GM12878 (cell line): ENCODE measurements at regions not wholly inside any gene's neighbourhood (a gene's known extent, or its start where the extent isn't known, plus 50 kb on each side); places are given as distances from the start of the nearest gene placed in this dataset.
"Not testable (repeated sequence)": the region's sequence is repeated elsewhere in the genome, so short reads cannot be mapped to it uniquely, and the experiment has no call there.

Source experiments
- ATAC-seq: fragments of 200-7000 bp; cut with Tn5 transposase; 3 replicates; pipeline ENCODE4 v1.9.1; 2020; ENCODE audit warnings: mild to moderate bottlenecking, moderate library complexity
- BruUV-seq: library from RNA; stranded (reverse); fragments of 400-500 nt; replicated peaks from 2 replicates; lab custom pipeline; 2021; lab: Mats Ljungman, UMichigan
- CTCF ChIA-PET: fragments of 300-600 bp; sonication (Branson Sonifier 250); formaldehyde crosslinking; extraction: SDS; loops from one replicate; lab custom pipeline; 2021; ENCODE audit warnings: inconsistent platforms; lab: Yijun Ruan, JAX
- POLR2A ChIA-PET: fragments of 350-600 bp; formaldehyde crosslinking; extraction: SDS; loops from one replicate; lab custom pipeline; 2021; ENCODE audit warnings: inconsistent platforms; lab: Charles Lee
- RAD21 ChIA-PET: fragments of 300-600 bp; sonication (Branson Sonifier 250); formaldehyde crosslinking; loops from one replicate; lab custom pipeline; 2023; ENCODE audit warnings: antibody characterized with exemption; ENCODE audit not compliant: unreplicated experiment; lab: Charles Lee
- SMC1A ChIA-PET: fragments of 300-600 bp; sonication (Branson Sonifier 250); formaldehyde crosslinking; loops from one replicate; lab custom pipeline; 2023; ENCODE audit not compliant: unreplicated experiment, uncharacterized antibody; lab: Charles Lee
- DNase-seq: peaks from one replicate; pipeline ENCODE4 v3.0.0-alpha.2; 2011; ENCODE audit warnings: low read depth, low spot score
- FAIRE-seq: peaks from 3 replicates; lab custom pipeline; 2011; peaks lifted over from hg19 to GRCh38; lab: Jason Lieb, UNC
- H2AFZ ChIP-seq: 2 replicates; pipeline ENCODE4 v1.6.0; 2011; ENCODE audit warnings: low read depth, low read length, control low read depth; ENCODE audit not compliant: control insufficient read depth
- H3K27ac ChIP-seq: 2 replicates; pipeline ENCODE4 v1.5.1; 2011; ENCODE audit warnings: control low read depth; ENCODE audit not compliant: control insufficient read depth, insufficient read depth
- H3K27me3 ChIP-seq, 2 experiments: replicated peaks in 1 of 2; 2 replicates each; pipeline versions ENCODE4 v1.6.0 to v1.6.1; 2011; ENCODE audit warnings: low read length in 1 of 2; ENCODE audit not compliant: control insufficient read depth in 2 of 2, insufficient read depth in 2 of 2
- H3K36me3 ChIP-seq, 2 experiments: 2 replicates each; pipeline ENCODE4 v1.5.1; 2011; ENCODE audit warnings: low read length in 1 of 2; ENCODE audit not compliant: control insufficient read depth in 2 of 2, insufficient read depth in 2 of 2
- H3K4me1 ChIP-seq: 2 replicates; pipeline ENCODE4 v1.6.1; 2011; ENCODE audit warnings: mild to moderate bottlenecking, low read length, moderate library complexity, mixed read lengths; ENCODE audit not compliant: control insufficient read depth, insufficient read depth
- H3K4me2 ChIP-seq: 2 replicates; pipeline ENCODE4 v1.6.0; 2011; ENCODE audit warnings: control low read depth; ENCODE audit not compliant: control insufficient read depth, insufficient read depth
- H3K4me3 ChIP-seq: fragments of 200-600 bp; sonication (generic); 2 replicates; pipeline ENCODE4 v1.5.1; 2016
- H3K79me2 ChIP-seq: 2 replicates; pipeline ENCODE4 v1.6.0; 2011; ENCODE audit warnings: low read length; ENCODE audit not compliant: control insufficient read depth, insufficient read depth
- H3K9ac ChIP-seq: 2 replicates; pipeline ENCODE4 v1.8.0; 2011; ENCODE audit warnings: low read length, control low read depth, mixed read lengths; ENCODE audit not compliant: control insufficient read depth, insufficient read depth
- H3K9me3 ChIP-seq: replicated peaks from 3 replicates; pipeline ENCODE4 v1.5.1; 2011; ENCODE audit warnings: mild to moderate bottlenecking, low read length; ENCODE audit not compliant: control insufficient read depth, insufficient read depth
- H4K20me1 ChIP-seq: 2 replicates; pipeline ENCODE4 v1.6.0; 2011; ENCODE audit not compliant: control insufficient read depth, insufficient read depth
- CBX3 ChIP-seq: fragments of 200-600 bp; sonication (generic); IDR thresholded peaks from 2 replicates; pipeline ENCODE4 v1.6.1; 2016; ENCODE audit warnings: low read depth, borderline replicate concordance
- CHD1 ChIP-seq: IDR thresholded peaks from 2 replicates; pipeline ENCODE4 v1.6.1; 2012; ENCODE audit warnings: low read depth, low read length, improper control_type of control experiment
- NR2C1 ChIP-seq: fragments of 450-650 bp; IDR thresholded peaks from 2 replicates; pipeline ENCODE4 v1.6.1; 2017; ENCODE audit warnings: antibody characterized with exemption, mild to moderate bottlenecking, moderate library complexity
- RCOR1 ChIP-seq: conservative IDR thresholded peaks from 2 replicates; pipeline ENCODE4 v1.6.1; 2012; ENCODE audit warnings: low read depth, low read length, improper control_type of control experiment
- SIX5 ChIP-seq: IDR thresholded peaks from 2 replicates; pipeline ENCODE4 v1.6.1; 2011; ENCODE audit warnings: mild to moderate bottlenecking, low read depth, low read length, moderate library complexity; ENCODE audit not compliant: severe bottlenecking
- SMAD5 ChIP-seq: IDR thresholded peaks from 2 replicates; pipeline ENCODE4 v1.6.1; 2016; ENCODE audit warnings: antibody characterized with exemption, low read depth
- STAT1 ChIP-seq: fragments of 450-650 bp; conservative IDR thresholded peaks from 2 replicates; pipeline ENCODE4 v1.6.1; 2014; ENCODE audit warnings: antibody characterized with exemption, mild to moderate bottlenecking
- WGBS: methylation state at CpG from one replicate; pipeline ENCODE4 v1.1.6; 2016; ENCODE audit warnings: low lambda C conversion rate; ENCODE audit not compliant: insufficient replicate concordance, insufficient coverage; ENCODE audit errors: missing lambda C conversion rate; 5-methylcytosine and 5-hydroxymethylcytosine counted together
- in situ Hi-C: fragments of 300-500 bp; cut with MboI; formaldehyde crosslinking; loops from 9 replicates; pipeline ENCODE4 v1.14.3; 2018; ENCODE audit warnings: mixed read lengths
- intact Hi-C: fragments of 100-400 bp; cut with micrococcal nuclease; formaldehyde crosslinking; loops from one replicate; pipeline ENCODE4 v1.14.2; 2022; ENCODE audit not compliant: unreplicated experiment
- TF ChIP-seq, protein P1 (sequence below): fragments of 450-650 bp; IDR thresholded peaks from 2 replicates; pipeline ENCODE4 v1.6.1; 2017; ENCODE audit warnings: mild to moderate bottlenecking
- TF ChIP-seq, protein P2 (sequence below): fragments of 450-650 bp; formaldehyde crosslinking; IDR thresholded peaks from 2 replicates; pipeline ENCODE4 v1.4.0; 2022; ENCODE audit warnings: mild to moderate bottlenecking, moderate library complexity
- TF ChIP-seq, protein P3 (sequence below): IDR thresholded peaks from 2 replicates; pipeline ENCODE4 v1.6.1; 2012; ENCODE audit warnings: low read depth, low read length, improper control_type of control experiment

DNA sequence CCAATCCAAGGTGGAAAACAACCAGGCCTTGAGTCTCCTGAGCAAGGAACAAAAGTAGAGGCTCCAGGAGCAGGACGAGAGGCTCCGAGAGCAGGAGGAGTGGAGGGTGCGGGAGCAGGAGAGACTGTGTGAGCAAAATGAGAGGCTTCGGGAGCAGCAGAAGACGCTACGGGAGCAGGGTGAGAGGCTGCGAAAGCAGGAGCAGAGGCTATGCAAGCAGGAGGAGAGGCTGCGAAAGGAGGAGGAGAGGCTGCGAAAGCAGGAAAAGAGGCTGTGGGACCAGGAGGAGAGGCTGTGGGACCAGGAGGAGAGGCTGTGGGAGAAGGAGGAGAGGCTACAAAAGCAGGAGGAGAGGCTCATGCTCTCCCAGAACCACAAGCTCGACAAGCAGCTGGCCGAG is 60.3 kb upstream of the UBE2Q2 start:
- no peaks in the 10 kb centered on the region for H3K36me3 ChIP-seq
- in situ Hi-C loops (no loop called here), intact Hi-C loops (no loop called here)
- no peak overlapping the region for H3K9ac ChIP-seq
- DNase-seq, result no peak
- H3K4me2 ChIP-seq, result no peak overlapping the region
- ATAC-seq, result no peak
- H3K4me1 ChIP-seq, result no peaks in the 10 kb centered on the region
- H4K20me1 ChIP-seq, result no peaks in the 10 kb centered on the region
- H3K79me2 ChIP-seq, result no peaks in the 10 kb centered on the region
- WGBS, result 54% methylated on average over 11 of the region's 11 CpGs
- BruUV-seq, result no TSS peak
- POLR2A ChIA-PET, result no interaction called here
- CTCF ChIA-PET, result interaction anchor here (1.1 kb wide), 1 partner anchor 356 kb away, joined by 3 read pairs; no protein-coding TSS in a partner anchor
- FAIRE-seq, result no peak
- H3K4me3 ChIP-seq, result no peak overlapping the region
- no peak overlapping the region for H2AFZ ChIP-seq
- H3K9me3 ChIP-seq, result no peaks in the 10 kb centered on the region
- H3K27me3 ChIP-seq, result no peaks in the 10 kb centered on the region; a peak in 2 of 4 replicates
- no peak overlapping the region for H3K27ac ChIP-seq
- TF ChIP-seq CHD1, result no peak
- no peak for TF ChIP-seq NR2C1
- no peak for TF ChIP-seq CBX3
- TF ChIP-seq SMAD5, result no peak
- TF ChIP-seq, protein P1, sequence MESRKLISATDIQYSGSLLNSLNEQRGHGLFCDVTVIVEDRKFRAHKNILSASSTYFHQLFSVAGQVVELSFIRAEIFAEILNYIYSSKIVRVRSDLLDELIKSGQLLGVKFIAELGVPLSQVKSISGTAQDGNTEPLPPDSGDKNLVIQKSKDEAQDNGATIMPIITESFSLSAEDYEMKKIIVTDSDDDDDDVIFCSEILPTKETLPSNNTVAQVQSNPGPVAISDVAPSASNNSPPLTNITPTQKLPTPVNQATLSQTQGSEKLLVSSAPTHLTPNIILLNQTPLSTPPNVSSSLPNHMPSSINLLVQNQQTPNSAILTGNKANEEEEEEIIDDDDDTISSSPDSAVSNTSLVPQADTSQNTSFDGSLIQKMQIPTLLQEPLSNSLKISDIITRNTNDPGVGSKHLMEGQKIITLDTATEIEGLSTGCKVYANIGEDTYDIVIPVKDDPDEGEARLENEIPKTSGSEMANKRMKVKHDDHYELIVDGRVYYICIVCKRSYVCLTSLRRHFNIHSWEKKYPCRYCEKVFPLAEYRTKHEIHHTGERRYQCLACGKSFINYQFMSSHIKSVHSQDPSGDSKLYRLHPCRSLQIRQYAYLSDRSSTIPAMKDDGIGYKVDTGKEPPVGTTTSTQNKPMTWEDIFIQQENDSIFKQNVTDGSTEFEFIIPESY, result no peak
- TF ChIP-seq, protein P2, sequence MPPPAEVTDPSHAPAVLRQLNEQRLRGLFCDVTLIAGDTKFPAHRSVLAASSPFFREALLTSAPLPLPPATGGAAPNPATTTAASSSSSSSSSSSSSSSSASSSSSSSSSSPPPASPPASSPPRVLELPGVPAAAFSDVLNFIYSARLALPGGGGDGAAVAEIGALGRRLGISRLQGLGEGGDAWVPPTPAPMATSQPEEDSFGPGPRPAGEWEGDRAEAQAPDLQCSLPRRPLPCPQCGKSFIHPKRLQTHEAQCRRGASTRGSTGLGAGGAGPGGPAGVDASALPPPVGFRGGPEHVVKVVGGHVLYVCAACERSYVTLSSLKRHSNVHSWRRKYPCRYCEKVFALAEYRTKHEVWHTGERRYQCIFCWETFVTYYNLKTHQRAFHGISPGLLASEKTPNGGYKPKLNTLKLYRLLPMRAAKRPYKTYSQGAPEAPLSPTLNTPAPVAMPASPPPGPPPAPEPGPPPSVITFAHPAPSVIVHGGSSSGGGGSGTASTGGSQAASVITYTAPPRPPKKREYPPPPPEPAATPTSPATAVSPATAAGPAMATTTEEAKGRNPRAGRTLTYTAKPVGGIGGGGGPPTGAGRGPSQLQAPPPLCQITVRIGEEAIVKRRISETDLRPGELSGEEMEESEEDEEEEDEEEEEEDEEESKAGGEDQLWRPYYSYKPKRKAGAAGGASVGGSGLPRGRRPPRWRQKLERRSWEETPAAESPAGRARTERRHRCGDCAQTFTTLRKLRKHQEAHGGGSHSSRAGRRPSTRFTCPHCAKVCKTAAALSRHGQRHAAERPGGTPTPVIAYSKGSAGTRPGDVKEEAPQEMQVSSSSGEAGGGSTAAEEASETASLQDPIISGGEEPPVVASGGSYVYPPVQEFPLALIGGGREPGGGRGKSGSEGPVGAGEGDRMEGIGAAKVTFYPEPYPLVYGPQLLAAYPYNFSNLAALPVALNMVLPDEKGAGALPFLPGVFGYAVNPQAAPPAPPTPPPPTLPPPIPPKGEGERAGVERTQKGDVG, result no peak
- TF ChIP-seq STAT1, result no peak
- TF ChIP-seq, protein P3, sequence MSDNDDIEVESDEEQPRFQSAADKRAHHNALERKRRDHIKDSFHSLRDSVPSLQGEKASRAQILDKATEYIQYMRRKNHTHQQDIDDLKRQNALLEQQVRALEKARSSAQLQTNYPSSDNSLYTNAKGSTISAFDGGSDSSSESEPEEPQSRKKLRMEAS, result no peak
- no peak for TF ChIP-seq SIX5
- no peak for TF ChIP-seq RCOR1
- RAD21 ChIA-PET, result no interaction called here
- SMC1A ChIA-PET, result no interaction called here

DNA sequence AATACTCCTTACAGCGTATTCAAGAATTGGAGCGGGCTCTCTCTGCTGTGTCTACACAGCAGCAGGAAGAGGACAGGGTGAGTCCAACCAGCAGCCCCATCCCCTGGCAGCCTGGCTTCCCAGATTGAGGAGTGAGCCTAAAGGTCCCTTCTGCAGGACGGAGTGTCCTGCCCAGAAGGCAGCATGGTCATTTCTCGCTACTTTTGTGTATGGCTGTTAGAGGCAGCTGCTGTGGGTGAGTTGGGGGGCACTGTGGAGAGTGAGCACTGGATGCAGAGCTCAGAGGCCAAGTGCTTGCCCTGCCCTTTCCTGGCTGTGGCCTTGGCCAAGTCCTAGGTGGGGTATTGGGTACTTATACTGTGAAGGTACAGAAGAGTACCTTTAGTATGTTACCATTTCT is 62.3 kb upstream of the UBE2Q2 start:
- H3K9me3 ChIP-seq, H2AFZ ChIP-seq, H3K4me2 ChIP-seq, H3K27ac ChIP-seq, H3K79me2 ChIP-seq, H4K20me1 ChIP-seq, H3K27me3 ChIP-seq, DNase-seq, H3K36me3 ChIP-seq, H3K4me3 ChIP-seq, in situ Hi-C loops, H3K4me1 ChIP-seq, intact Hi-C loops, SMC1A ChIA-PET, ATAC-seq, POLR2A ChIA-PET, H3K9ac ChIP-seq, RAD21 ChIA-PET, BruUV-seq, FAIRE-seq, CTCF ChIA-PET: not testable (repeated sequence)
- 57% methylated on average over 4 of the region's 4 CpGs for WGBS
